ENCODE measurements at regions not wholly inside any gene's neighbourhood (a gene's known extent, or its start where the extent isn't known, plus 50 kb on each side); places are given as distances from the start of the nearest gene placed in this dataset.

- peak; percentile 98 for TF ChIP-seq MAX (IDR thresholded peaks at IDR 0.05)
- 0 out of 2 replicates have a peak, but pooled peaks have one; percentile 36 for TF ChIP-seq YY1 (IDR thresholded peaks at IDR 0.05; ENCODE audit: low read depth)
- TF ChIP-seq TEAD4 (IDR thresholded peaks at IDR 0.05): 0 out of 2 replicates have a peak, but pooled peaks have one; percentile 6
- no peak for TF ChIP-seq EGR1 (IDR thresholded peaks at IDR 0.05)
- peak; percentile 92 for TF ChIP-seq RAD21 (IDR thresholded peaks at IDR 0.05; ENCODE audit: low read depth)
- no peak for TF ChIP-seq CEBPB (IDR thresholded peaks at IDR 0.05)
Measured at GRCh38 chr6:168884646-168885086, 369.0 kb downstream of the THBS2 start.

- TF ChIP-seq EGR1 (IDR thresholded peaks at IDR 0.05) (no peak), EP300 (IDR thresholded peaks at IDR 0.05; ENCODE audit: borderline replicate concordance) (no peak), RAD21 (IDR thresholded peaks at IDR 0.05; ENCODE audit: low read depth) (no peak), FOXM1 (IDR thresholded peaks at IDR 0.05; ENCODE audit: borderline replicate concordance, low read depth) (no peak), NFIC (IDR thresholded peaks at IDR 0.05) (no peak), USF1 (IDR thresholded peaks at IDR 0.05) (no peak), MAX (IDR thresholded peaks at IDR 0.05) (no peak), CEBPB (IDR thresholded peaks at IDR 0.05) (no peak), TEAD4 (IDR thresholded peaks at IDR 0.05) (no peak), REST (IDR thresholded peaks at IDR 0.05; ENCODE audit: low read depth) (no peak), TAF1 (IDR thresholded peaks at IDR 0.05; ENCODE audit: low read depth) (no peak), CREB1 (IDR thresholded peaks at IDR 0.05; ENCODE audit: low read depth) (no peak)
Measured at GRCh38 chr6:168884050-168884645, 369.5 kb downstream of the THBS2 start.

- TF ChIP-seq CEBPB (IDR thresholded peaks at IDR 0.05) (no peak), ZBTB7A (IDR thresholded peaks at IDR 0.05; ENCODE audit: low read depth) (no peak), YY1 (IDR thresholded peaks at IDR 0.05; ENCODE audit: low read depth) (no peak), TAF1 (IDR thresholded peaks at IDR 0.05; ENCODE audit: low read depth) (no peak), TEAD4 (IDR thresholded peaks at IDR 0.05) (no peak), REST (IDR thresholded peaks at IDR 0.05; ENCODE audit: low read depth) (no peak), CREB1 (IDR thresholded peaks at IDR 0.05; ENCODE audit: low read depth) (no peak), FOXM1 (IDR thresholded peaks at IDR 0.05; ENCODE audit: borderline replicate concordance, low read depth) (no peak), EGR1 (IDR thresholded peaks at IDR 0.05) (no peak)
Measured at GRCh38 chr6:168883410-168884049, 370.1 kb downstream of the THBS2 start.

GRCh38 chr6:168880271-168880670 is 373.4 kb downstream of the THBS2 start:
- TF ChIP-seq MAX (IDR thresholded peaks at IDR 0.05) (no peak), TAF1 (IDR thresholded peaks at IDR 0.05; ENCODE audit: low read depth) (no peak), EGR1 (IDR thresholded peaks at IDR 0.05) (no peak), REST (IDR thresholded peaks at IDR 0.05; ENCODE audit: low read depth) (no peak), EP300 (IDR thresholded peaks at IDR 0.05; ENCODE audit: borderline replicate concordance) (no peak), CEBPB (IDR thresholded peaks at IDR 0.05) (no peak), TCF12 (IDR thresholded peaks at IDR 0.05; ENCODE audit: low read depth) (no peak)

GRCh38 chr6:168877821-168878282 is 375.8 kb downstream of the THBS2 start:
- peak; percentile 51 for TF ChIP-seq NFIC (IDR thresholded peaks at IDR 0.05)
- no peak for TF ChIP-seq CREB1 (IDR thresholded peaks at IDR 0.05; ENCODE audit: low read depth)
- TF ChIP-seq REST (IDR thresholded peaks at IDR 0.05; ENCODE audit: low read depth): no peak
- TF ChIP-seq EP300 (IDR thresholded peaks at IDR 0.05; ENCODE audit: borderline replicate concordance): 0 out of 2 replicates have a peak, but pooled peaks have one; percentile 30
- no peak for TF ChIP-seq YY1 (IDR thresholded peaks at IDR 0.05; ENCODE audit: low read depth)
- TF ChIP-seq EGR1 (IDR thresholded peaks at IDR 0.05): no peak
- TF ChIP-seq RAD21 (IDR thresholded peaks at IDR 0.05; ENCODE audit: low read depth): no peak
- no peak for TF ChIP-seq TAF1 (IDR thresholded peaks at IDR 0.05; ENCODE audit: low read depth)
- no peak for TF ChIP-seq USF1 (IDR thresholded peaks at IDR 0.05)
- TF ChIP-seq FOXM1 (IDR thresholded peaks at IDR 0.05; ENCODE audit: borderline replicate concordance, low read depth): no peak
- TF ChIP-seq MAX (IDR thresholded peaks at IDR 0.05): 0 out of 2 replicates have a peak, but pooled peaks have one; percentile 18
- TF ChIP-seq ZBTB7A (IDR thresholded peaks at IDR 0.05; ENCODE audit: low read depth): no peak
- 0 out of 2 replicates have a peak, but pooled peaks have one; percentile 16 for TF ChIP-seq TCF12 (IDR thresholded peaks at IDR 0.05; ENCODE audit: low read depth)
- TF ChIP-seq CEBPB (IDR thresholded peaks at IDR 0.05): no peak
- no peak for TF ChIP-seq TEAD4 (IDR thresholded peaks at IDR 0.05)
